ENCODE measurements at regions not wholly inside any gene's neighbourhood (a gene's known extent, or its start where the extent isn't known, plus 50 kb on each side); places are given as distances from the start of the nearest gene placed in this dataset.

DNA sequence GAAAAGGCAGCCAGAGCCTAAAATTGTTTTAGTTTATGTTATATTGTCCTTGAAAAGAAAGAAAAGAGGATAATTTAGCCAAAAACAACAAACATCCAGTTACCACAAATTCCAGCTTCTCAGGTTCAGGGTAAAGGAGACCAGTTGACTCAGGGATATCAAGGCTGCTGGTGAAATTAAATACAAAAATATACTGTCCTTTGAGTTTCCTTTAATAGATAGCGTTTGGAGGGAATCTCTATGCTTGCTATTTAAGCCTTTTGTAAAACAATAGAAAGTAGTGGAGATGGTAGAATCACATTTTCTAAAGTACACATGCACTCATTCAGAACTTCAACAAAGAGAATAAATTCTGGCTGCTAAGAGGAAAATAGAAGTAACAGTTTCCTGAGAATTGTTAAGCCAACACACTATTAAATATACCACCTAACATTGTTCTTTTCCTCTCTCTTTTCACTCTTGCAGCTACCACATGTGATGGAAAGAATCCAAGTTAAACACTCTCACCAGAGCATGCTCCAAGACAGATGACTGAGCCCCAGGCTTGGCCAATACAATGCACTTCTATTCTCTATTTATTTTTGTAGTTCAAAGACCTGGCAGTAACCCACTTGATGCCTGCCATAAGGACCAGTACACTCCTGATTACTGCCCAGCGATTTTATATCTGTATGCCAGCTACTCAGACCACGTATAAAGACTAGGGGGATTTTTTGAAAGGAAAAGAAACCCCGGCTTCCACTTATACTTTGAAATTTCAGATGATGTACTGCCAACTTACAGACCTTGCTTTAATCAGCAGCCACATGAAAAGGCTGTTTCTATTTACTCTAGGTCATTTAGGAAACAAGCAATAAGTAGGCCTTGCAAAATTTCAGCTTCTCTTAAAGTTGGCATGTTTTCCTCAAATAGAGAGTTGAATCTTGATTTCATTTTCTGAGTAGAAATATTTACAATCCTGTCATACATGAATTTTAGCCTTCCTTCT is 756.9 kb downstream of the FAT4 start:
- TF ChIP-seq POLR2A (IDR thresholded peaks at IDR 0.05; ENCODE audit: low read depth, low read length) (no peak), POLR2AphosphoS5 (IDR thresholded peaks at IDR 0.05; ENCODE audit: low read depth, low read length) (no peak)
